Calu3 (cell line): ENCODE measurements at regions not wholly inside any gene's neighbourhood (a gene's known extent, or its start where the extent isn't known, plus 50 kb on each side); places are given as distances from the start of the nearest gene placed in this dataset.
A peak's percentile ranks its signal among the peaks of the same experiment; 100 is the strongest.
"Not testable (repeated sequence)": the region's sequence is repeated elsewhere in the genome, so short reads cannot be mapped to it uniquely, and the experiment has no call there.

ENCODE experiments used
- BruUV-seq: library from RNA; stranded (reverse); fragments of 400-500 nt; replicated peaks from 2 replicates; lab custom pipeline; 2021; lab: Mats Ljungman, UMichigan
- CTCF ChIA-PET: fragments of 300-600 bp; sonication (Branson Sonifier 250); formaldehyde crosslinking; loops from one replicate; lab custom pipeline; 2022; ENCODE audit warnings: antibody characterized with exemption; lab: Charles Lee
- DNase-seq: peaks from one replicate; pipeline ENCODE4 v3.0.0; 2022
- H3K27ac Mint-ChIP-seq: one replicate; pipeline ENCODE4 v1.8.0; 2022; ENCODE audit warnings: mixed read lengths; ENCODE audit not compliant: unreplicated experiment
- H3K27me3 Mint-ChIP-seq: one replicate; pipeline ENCODE4 v1.8.0; 2022; ENCODE audit warnings: mixed read lengths; ENCODE audit not compliant: unreplicated experiment
- H3K36me3 Mint-ChIP-seq: one replicate; pipeline ENCODE4 v1.8.0; 2022; ENCODE audit warnings: mild to moderate bottlenecking, moderate library complexity, mixed read lengths; ENCODE audit not compliant: insufficient read depth, unreplicated experiment
- H3K4me1 Mint-ChIP-seq: one replicate; pipeline ENCODE4 v1.8.0; 2022; ENCODE audit warnings: mild to moderate bottlenecking, low read depth, mixed read lengths; ENCODE audit not compliant: unreplicated experiment
- H3K4me3 Mint-ChIP-seq: one replicate; pipeline ENCODE4 v1.8.0; 2022; ENCODE audit warnings: mild to moderate bottlenecking, low read depth, moderate library complexity, mixed read lengths; ENCODE audit not compliant: unreplicated experiment
- H3K9me3 Mint-ChIP-seq: one replicate; pipeline ENCODE4 v1.8.0; 2022; ENCODE audit warnings: low read depth, mixed read lengths; ENCODE audit not compliant: unreplicated experiment
- CTCF ChIP-seq: fragments of 200-600 bp; IDR thresholded peaks from one replicate; pipeline ENCODE4 v1.8.0; 2022; ENCODE audit warnings: antibody characterized with exemption; ENCODE audit not compliant: unreplicated experiment
- intact Hi-C: fragments of 100-400 bp; cut with micrococcal nuclease; formaldehyde crosslinking; loops from one replicate; pipeline ENCODE4 v1.10.0; 2022; ENCODE audit not compliant: unreplicated experiment

DNA sequence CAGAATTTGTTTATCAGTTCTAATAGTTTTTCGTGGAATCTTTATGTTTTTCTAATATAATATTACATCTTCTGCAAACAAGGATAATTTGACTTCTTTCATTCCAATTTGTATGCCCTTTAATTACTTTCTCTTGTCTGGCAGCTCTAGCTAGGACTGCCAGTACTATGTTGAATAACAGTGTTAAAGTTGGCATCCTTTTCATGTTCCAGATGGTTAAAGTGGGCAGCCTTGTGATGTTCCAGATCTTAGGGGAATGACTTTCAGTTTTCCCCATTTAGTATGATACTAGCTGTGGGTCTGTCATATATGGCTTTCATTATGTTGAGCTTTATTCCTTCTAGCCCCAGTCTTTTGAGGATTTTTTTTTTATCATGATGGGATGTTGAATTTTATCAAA lies 220.6 kb upstream of the WDFY3 start:
- Mint-ChIP-seq H3K36me3 (no peaks in the 10 kb centered on the region), H3K27ac (no peak overlapping the region), H3K27me3 (no peaks in the 10 kb centered on the region), H3K9me3 (peaks cover 2% of the 10 kb centered on the region), H3K4me1 (no peaks in the 10 kb centered on the region), H3K4me3 (no peak overlapping the region)
- no peak for TF ChIP-seq CTCF
- intact Hi-C loops: no loop called here
- no peak for DNase-seq
- BruUV-seq: no TSS peak
- CTCF ChIA-PET: no interaction called here

- H3K36me3 Mint-ChIP-seq, BruUV-seq, H3K4me3 Mint-ChIP-seq, intact Hi-C loops, H3K4me1 Mint-ChIP-seq, H3K27ac Mint-ChIP-seq, H3K9me3 Mint-ChIP-seq, DNase-seq, H3K27me3 Mint-ChIP-seq: not testable (repeated sequence)
- CTCF ChIA-PET: interaction anchor here (1.6 kb wide), 1 partner anchor 13 kb away, joined by 3 read pairs; no protein-coding TSS in a partner anchor
Observed at GRCh38 chr4:85196015-85196414, 229.5 kb upstream of the WDFY3 start.

GRCh38 chr4:85200106-85200505 lies 233.6 kb upstream of the WDFY3 start:
- Mint-ChIP-seq H3K36me3 (no peaks in the 10 kb centered on the region), H3K4me3 (no peak overlapping the region), H3K27me3 (no peaks in the 10 kb centered on the region), H3K27ac (no peak overlapping the region), H3K4me1 (no peaks in the 10 kb centered on the region), H3K9me3 (peaks cover 11% of the 10 kb centered on the region)
- intact Hi-C loops: no loop called here
- DNase-seq: no peak
- CTCF ChIA-PET: no interaction called here
- BruUV-seq: no TSS peak
- TF ChIP-seq CTCF: no peak

DNA sequence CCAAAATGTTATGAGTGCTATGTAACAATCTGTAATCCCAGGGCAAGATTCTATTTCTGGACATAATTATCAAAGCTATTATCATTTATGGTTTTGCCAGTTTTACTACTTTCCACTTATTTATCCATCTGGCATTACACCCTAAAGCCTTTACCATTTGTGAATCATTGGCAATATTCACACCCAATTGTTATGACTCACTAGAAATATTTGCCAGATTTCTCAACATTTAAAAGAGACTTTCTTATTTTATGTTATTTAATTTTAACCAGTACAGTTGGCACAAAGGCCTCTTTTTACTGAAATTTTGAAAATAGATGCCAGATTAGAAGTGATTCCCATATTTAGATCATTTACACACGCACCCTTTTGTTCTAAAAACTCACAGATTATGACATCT lies 242.7 kb upstream of the WDFY3 start:
- intact Hi-C loops: no loop called here
- peaks cover 14% of the 10 kb centered on the region for H3K4me1 Mint-ChIP-seq
- CTCF ChIA-PET: interaction anchor here (0.6 kb wide), 1 partner anchor 13 kb away, joined by 3 read pairs; no protein-coding TSS in a partner anchor
- no peaks in the 10 kb centered on the region for H3K27me3 Mint-ChIP-seq
- no peaks in the 10 kb centered on the region for H3K36me3 Mint-ChIP-seq
- H3K9me3 Mint-ChIP-seq: peaks cover 5% of the 10 kb centered on the region
- DNase-seq: no peak
- no peak for TF ChIP-seq CTCF
- no peak overlapping the region for H3K4me3 Mint-ChIP-seq
- BruUV-seq: no TSS peak
- H3K27ac Mint-ChIP-seq: peak overlapping the region; percentile 71

DNA sequence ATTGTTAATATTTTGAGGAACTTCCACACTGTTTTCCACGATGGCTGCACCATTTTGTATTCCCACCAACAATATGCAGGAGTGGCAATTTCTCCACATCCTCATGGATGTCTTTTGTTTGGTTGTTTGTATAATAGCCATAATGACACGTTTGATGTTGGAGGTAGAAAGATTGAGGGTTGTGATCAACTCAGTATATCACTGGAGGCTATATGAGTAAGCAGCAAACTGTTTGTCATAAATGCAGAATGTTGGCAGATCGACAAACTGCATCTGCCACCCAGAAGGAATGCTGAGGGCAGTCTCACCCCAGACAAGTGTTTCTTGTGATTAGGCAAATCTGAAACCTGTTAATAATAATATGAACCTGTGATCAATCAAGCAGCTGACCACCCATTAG lies 243.9 kb upstream of the WDFY3 start:
- Mint-ChIP-seq H3K9me3 (peaks cover 2% of the 10 kb centered on the region), H3K27me3 (no peaks in the 10 kb centered on the region), H3K4me1 (peaks cover 14% of the 10 kb centered on the region), H3K27ac (peak overlapping the region; percentile 61), H3K4me3 (no peak overlapping the region), H3K36me3 (no peaks in the 10 kb centered on the region)
- DNase-seq: peak; percentile 27
- CTCF ChIA-PET: no interaction called here
- TF ChIP-seq CTCF: no peak
- no TSS peak for BruUV-seq
- intact Hi-C loops: no loop called here

GRCh38 chr4:85216571-85216970 lies 250.1 kb upstream of the WDFY3 start:
- CTCF ChIA-PET, H3K9me3 Mint-ChIP-seq, H3K36me3 Mint-ChIP-seq, intact Hi-C loops, H3K27me3 Mint-ChIP-seq, BruUV-seq, H3K4me3 Mint-ChIP-seq, H3K27ac Mint-ChIP-seq, H3K4me1 Mint-ChIP-seq, DNase-seq: not testable (repeated sequence)
